Esophagus squamous epithelium (tissue), 4 donors: ENCODE measurements at regions not wholly inside any gene's neighbourhood (a gene's known extent, or its start where the extent isn't known, plus 50 kb on each side); places are given as distances from the start of the nearest gene placed in this dataset.

ENCODE experiments used
- POLR2A ChIP-seq, 4 donors: fragments of 450-650 bp; IDR thresholded peaks; one replicate each; pipeline ENCODE4 v1.6.1; 2017; ENCODE audit warnings: antibody characterized with exemption in 4 of 4, mild to moderate bottlenecking in 4 of 4, moderate library complexity in 3 of 4
- TF ChIP-seq, protein P1 (sequence below), 6 experiments: fragments of 450-650 bp in 4 of 6; fragments of 200-600 bp in 2 of 6; sonication (generic) in 2 of 6; IDR thresholded peaks; one replicate each; pipeline ENCODE4 v1.5.1; 2016 to 2019; ENCODE audit warnings: antibody characterized with exemption in 6 of 6, mild to moderate bottlenecking in 4 of 6, moderate library complexity in 4 of 6

GRCh38 chr6:62721408-62721807 lies 435.4 kb upstream of the KHDRBS2 start:
- TF ChIP-seq, protein P1, sequence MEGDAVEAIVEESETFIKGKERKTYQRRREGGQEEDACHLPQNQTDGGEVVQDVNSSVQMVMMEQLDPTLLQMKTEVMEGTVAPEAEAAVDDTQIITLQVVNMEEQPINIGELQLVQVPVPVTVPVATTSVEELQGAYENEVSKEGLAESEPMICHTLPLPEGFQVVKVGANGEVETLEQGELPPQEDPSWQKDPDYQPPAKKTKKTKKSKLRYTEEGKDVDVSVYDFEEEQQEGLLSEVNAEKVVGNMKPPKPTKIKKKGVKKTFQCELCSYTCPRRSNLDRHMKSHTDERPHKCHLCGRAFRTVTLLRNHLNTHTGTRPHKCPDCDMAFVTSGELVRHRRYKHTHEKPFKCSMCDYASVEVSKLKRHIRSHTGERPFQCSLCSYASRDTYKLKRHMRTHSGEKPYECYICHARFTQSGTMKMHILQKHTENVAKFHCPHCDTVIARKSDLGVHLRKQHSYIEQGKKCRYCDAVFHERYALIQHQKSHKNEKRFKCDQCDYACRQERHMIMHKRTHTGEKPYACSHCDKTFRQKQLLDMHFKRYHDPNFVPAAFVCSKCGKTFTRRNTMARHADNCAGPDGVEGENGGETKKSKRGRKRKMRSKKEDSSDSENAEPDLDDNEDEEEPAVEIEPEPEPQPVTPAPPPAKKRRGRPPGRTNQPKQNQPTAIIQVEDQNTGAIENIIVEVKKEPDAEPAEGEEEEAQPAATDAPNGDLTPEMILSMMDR (IDR thresholded peaks at IDR 0.05), result no peak
- no peak for TF ChIP-seq POLR2A (IDR thresholded peaks at IDR 0.05)
